ENCODE measurements at regions not wholly inside any gene's neighbourhood (a gene's known extent, or its start where the extent isn't known, plus 50 kb on each side); places are given as distances from the start of the nearest gene placed in this dataset.

DNA sequence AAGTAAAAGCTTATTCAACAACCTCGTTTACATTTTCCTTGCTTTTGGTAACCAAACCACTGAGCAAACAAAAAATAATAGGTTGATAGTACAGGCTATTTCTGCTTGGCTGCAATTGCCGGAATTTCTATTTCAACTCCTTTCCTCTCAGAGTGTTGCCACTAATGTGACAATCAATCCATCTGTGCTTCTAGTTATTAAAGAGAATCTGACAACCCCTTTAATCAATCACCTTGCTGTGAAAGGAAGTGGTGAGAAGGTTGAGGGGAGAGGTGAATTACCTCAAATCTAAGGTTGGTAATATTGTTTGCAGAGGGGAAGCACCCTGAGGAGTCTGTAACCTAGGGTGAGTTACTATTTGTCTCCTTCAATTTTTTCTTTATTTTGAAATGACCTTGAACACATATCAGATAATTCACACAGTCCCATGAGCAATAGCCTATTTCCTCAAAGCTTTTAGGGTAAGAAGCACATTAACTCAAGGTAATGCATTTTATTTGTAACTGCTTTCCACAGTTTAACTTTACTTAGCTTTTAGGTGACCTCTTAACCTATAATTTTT, 603.4 kb downstream of the MMUT start:
- H3K36me3 ChIP-seq, result no peaks in the 10 kb centered on the region
- H3K4me1 ChIP-seq, result no peaks in the 10 kb centered on the region
- 51 to 69% methylated on average over 2 of the region's 2 CpGs for WGBS, 2 donors (ENCODE audit: low coverage in 1 of 2)
- H3K9me3 ChIP-seq, result no peaks in the 10 kb centered on the region
- no peak for ATAC-seq
- H3K27ac ChIP-seq, result no peak overlapping the region
- H3K4me3 ChIP-seq, result no peak overlapping the region
- no peaks in the 10 kb centered on the region for H3K27me3 ChIP-seq
- TF ChIP-seq POLR2AphosphoS5 (IDR thresholded peaks at IDR 0.05), result no peak
- no peak for TF ChIP-seq EP300 (IDR thresholded peaks at IDR 0.05)
- TF ChIP-seq, protein P1, sequence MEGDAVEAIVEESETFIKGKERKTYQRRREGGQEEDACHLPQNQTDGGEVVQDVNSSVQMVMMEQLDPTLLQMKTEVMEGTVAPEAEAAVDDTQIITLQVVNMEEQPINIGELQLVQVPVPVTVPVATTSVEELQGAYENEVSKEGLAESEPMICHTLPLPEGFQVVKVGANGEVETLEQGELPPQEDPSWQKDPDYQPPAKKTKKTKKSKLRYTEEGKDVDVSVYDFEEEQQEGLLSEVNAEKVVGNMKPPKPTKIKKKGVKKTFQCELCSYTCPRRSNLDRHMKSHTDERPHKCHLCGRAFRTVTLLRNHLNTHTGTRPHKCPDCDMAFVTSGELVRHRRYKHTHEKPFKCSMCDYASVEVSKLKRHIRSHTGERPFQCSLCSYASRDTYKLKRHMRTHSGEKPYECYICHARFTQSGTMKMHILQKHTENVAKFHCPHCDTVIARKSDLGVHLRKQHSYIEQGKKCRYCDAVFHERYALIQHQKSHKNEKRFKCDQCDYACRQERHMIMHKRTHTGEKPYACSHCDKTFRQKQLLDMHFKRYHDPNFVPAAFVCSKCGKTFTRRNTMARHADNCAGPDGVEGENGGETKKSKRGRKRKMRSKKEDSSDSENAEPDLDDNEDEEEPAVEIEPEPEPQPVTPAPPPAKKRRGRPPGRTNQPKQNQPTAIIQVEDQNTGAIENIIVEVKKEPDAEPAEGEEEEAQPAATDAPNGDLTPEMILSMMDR (IDR thresholded peaks at IDR 0.05), result no peak
- TF ChIP-seq POLR2A (IDR thresholded peaks at IDR 0.05), result no peak

GRCh38 chr6:48845219-48845618, 617.8 kb downstream of the MMUT start:
- no peak for ATAC-seq
- no peaks in the 10 kb centered on the region for H3K4me1 ChIP-seq
- peaks cover 0 to 26% (median 0%) of the 10 kb centered on the region in 3 donors for H3K9me3 ChIP-seq
- H3K27ac ChIP-seq, result no peak overlapping the region
- H3K36me3 ChIP-seq, result no peaks in the 10 kb centered on the region
- H3K27me3 ChIP-seq, result no peaks in the 10 kb centered on the region
- WGBS, 2 donors (ENCODE audit: low coverage in 1 of 2), result 83% methylated on average over 1 of the region's 3 CpGs; no CpG with 5 or more reads in 1 of the 2 donors
- no peak overlapping the region for H3K4me3 ChIP-seq
- no peak for TF ChIP-seq EP300 (IDR thresholded peaks at IDR 0.05)
- no peak for TF ChIP-seq POLR2A (IDR thresholded peaks at IDR 0.05)
- no peak for TF ChIP-seq POLR2AphosphoS5 (IDR thresholded peaks at IDR 0.05)
- TF ChIP-seq, protein P1 (IDR thresholded peaks at IDR 0.05), result no peak

DNA sequence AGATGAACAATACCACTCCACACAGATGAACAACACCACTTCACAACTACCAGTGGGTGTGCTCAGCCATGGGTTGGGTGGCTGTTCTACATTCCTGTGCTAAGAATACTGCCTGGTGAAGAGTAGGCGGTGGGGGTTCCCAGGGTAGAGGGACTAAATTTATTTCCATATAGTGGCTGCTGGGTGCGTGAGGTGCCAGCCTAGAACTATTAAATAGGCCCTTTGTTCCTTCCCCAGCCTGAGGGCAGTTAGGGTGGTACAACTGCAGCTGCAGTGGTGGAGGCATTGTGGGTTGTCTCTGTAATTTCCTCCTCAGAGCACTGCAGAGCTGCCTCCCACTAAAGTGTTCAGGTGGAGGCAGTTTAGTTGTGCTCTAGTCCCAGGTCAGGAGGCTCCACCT, 618.4 kb downstream of the MMUT start:
- no peak for ATAC-seq
- Histone ChIP-seq H3K4me1 (no peaks in the 10 kb centered on the region), H3K27ac (no peak overlapping the region), H3K4me3 (no peak overlapping the region), H3K9me3 (peaks cover 0 to 26% (median 0%) of the 10 kb centered on the region in 3 donors), H3K36me3 (no peaks in the 10 kb centered on the region), H3K27me3 (no peaks in the 10 kb centered on the region)
- TF ChIP-seq POLR2AphosphoS5 (IDR thresholded peaks at IDR 0.05), result no peak
- no peak for TF ChIP-seq EP300 (IDR thresholded peaks at IDR 0.05)
- no peak for TF ChIP-seq POLR2A (IDR thresholded peaks at IDR 0.05)
- TF ChIP-seq, protein P1 (IDR thresholded peaks at IDR 0.05), result no peak
- no CpG with 5 or more reads among the region's 2 CpGs for WGBS, 2 donors (ENCODE audit: low coverage in 1 of 2)

DNA sequence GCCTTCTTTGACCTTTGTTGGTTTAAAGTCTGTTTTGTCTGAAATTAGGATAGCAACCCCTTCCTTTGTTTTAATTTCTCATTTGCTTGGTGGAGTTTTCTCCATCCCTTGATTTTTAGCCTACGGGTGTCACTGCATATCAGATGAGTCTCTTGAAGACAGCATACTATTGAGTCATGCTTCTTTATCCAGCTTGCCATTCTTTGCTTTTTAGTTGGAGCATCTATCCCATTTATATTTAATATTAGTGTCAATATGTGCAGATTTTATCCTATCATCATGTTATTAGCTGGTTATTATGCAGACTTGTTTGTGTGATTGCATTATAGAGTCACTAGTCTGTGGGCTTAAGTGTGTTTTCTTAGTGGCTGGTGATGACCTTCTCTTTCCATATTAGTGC, 622.2 kb downstream of the MMUT start:
- no peak for ATAC-seq
- TF ChIP-seq, protein P1 (IDR thresholded peaks at IDR 0.05), result no peak
- TF ChIP-seq EP300 (IDR thresholded peaks at IDR 0.05), result no peak
- no peak for TF ChIP-seq POLR2A (IDR thresholded peaks at IDR 0.05)

DNA sequence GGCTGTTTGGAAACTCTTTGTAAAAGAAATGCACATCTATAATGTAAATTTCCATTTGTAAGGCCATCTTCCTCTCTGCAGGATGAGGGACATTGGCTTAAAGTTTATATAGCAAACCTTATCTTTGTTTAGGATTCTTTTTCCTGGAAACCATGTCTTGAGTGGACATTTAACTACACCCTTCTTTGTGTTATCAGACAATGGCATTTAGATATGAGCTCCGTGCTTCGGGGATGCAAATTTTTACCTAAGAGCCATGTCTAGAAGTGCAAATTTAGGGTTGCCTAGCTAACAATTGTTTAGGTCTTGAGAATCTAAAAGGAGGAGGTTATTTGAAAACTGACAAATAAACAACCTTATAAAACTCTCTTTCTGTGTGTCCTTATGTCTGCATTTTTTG, 623.8 kb downstream of the MMUT start:
- H3K4me3 ChIP-seq, result no peak overlapping the region
- ATAC-seq, result no peak
- TF ChIP-seq, protein P1 (IDR thresholded peaks at IDR 0.05), result no peak
- TF ChIP-seq POLR2A (IDR thresholded peaks at IDR 0.05) (no peak), EP300 (IDR thresholded peaks at IDR 0.05) (no peak), POLR2AphosphoS5 (IDR thresholded peaks at IDR 0.05) (no peak)
- H3K36me3 ChIP-seq, result no peaks in the 10 kb centered on the region
- H3K9me3 ChIP-seq, result peaks cover 0 to 26% (median 0%) of the 10 kb centered on the region in 3 donors
- H3K4me1 ChIP-seq, result no peaks in the 10 kb centered on the region
- H3K27ac ChIP-seq, result no peak overlapping the region
- H3K27me3 ChIP-seq, result no peaks in the 10 kb centered on the region
- WGBS, 2 donors (ENCODE audit: low coverage in 1 of 2), result 4 to 21% methylated on average over 2 of the region's 2 CpGs

More for the DNA sequence above, 622.2 kb downstream of the MMUT start:
- Histone ChIP-seq H3K4me1 (no peaks in the 10 kb centered on the region), H3K4me3 (no peak overlapping the region), H3K36me3 (no peaks in the 10 kb centered on the region), H3K9me3 (peaks cover 0 to 26% (median 0%) of the 10 kb centered on the region in 3 donors), H3K27ac (no peak overlapping the region), H3K27me3 (no peaks in the 10 kb centered on the region)
- WGBS, 2 donors (ENCODE audit: low coverage in 1 of 2), result 64 to 82% methylated on average over 1 of the region's 1 CpG

Data from gastroesophageal sphincter (tissue), 4 donors.